Testis (tissue), 2 donors: ENCODE measurements at regions not wholly inside any gene's neighbourhood (a gene's known extent, or its start where the extent isn't known, plus 50 kb on each side); places are given as distances from the start of the nearest gene placed in this dataset.

Source experiments
- CTCF ChIP-seq, 3 experiments: fragments of 450-650 bp in 2 of 3; fragments of 200-600 bp in 1 of 3; sonication (generic) in 1 of 3; IDR thresholded peaks; one replicate each; pipeline ENCODE4 v1.5.1; 2016 to 2019; ENCODE audit warnings: antibody characterized with exemption in 3 of 3, mild to moderate bottlenecking in 2 of 3, moderate library complexity in 1 of 3
- POLR2A ChIP-seq: fragments of 450-650 bp; IDR thresholded peaks from one replicate; pipeline ENCODE4 v1.6.1; 2017; ENCODE audit warnings: antibody characterized with exemption, mild to moderate bottlenecking, moderate library complexity

DNA sequence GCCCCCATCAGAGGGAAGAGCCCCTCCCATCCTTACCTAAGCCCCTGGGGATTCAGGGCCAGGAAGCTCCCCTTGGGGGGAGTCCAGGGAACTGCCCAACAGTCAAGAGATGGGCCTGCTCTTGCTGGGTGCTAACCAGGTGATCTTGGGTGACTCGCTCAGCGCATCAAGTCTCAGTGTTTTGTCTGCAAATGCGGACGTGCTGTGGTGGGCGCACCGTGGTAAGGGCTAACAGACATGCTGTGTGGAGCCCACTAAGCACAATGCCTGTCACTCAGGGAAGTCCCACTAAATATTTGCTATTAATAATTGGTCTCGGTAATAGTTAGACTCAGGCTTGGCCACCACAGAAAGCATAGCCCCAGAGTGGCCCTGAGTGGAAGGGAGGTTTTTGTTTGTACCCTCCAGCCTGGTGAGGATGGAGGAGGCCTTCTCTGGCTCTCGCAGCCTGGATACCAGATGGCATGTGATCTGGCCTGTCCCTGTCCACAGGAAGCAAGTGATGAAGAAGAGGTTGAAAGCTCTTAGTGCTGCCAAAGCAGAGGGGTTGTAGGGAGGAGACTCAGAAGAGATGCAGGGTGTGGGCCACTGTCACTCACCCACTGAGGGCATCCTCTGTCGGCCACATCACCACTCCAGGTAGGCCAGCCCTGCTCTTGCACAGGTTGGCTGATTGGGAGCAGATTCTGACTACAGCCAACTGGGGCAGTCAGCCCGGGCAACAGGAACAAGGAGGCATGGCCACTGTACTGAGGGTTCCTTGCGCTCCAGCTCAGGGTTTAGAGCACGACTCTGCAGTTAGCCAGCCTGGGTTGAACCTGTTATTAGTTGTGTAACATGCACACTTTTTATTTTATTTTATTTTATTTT lies 69.8 kb upstream of the KSR1 start:
- TF ChIP-seq CTCF (IDR thresholded peaks at IDR 0.05), result no peak
- no peak for TF ChIP-seq POLR2A
